NCI-H2107 treated with DMSO at 0.1 percent for 48 hours (cell line): ENCODE measurements at regions not wholly inside any gene's neighbourhood (a gene's known extent, or its start where the extent isn't known, plus 50 kb on each side); places are given as distances from the start of the nearest gene placed in this dataset.

Source experiments
- DNase-seq: peaks from one replicate; lab custom pipeline; 2025; ENCODE audit not compliant: unreplicated experiment; lab: John Stamatoyannopoulos, UW

GRCh38 chr1:59229138-59229537, 67.8 kb upstream of the FGGY start:
- no peak for DNase-seq

DNA sequence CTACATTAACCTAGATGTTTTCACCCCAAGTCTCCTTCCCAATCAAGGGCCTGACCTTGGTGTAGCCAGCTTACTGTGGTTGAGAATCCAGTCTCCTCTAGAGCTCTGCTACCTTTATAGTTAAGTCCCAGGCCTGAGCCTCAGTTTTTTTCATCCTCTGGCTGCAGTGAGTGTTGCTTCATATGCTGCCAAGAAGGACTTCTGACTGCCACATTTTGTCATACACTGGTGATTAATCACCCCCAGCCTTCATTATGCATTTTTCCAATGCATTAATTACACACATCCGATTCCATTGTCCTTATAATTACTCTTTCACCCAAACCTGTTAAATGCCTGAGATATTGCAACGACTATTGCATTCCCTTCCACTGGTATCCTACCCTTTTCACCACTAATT, 66.3 kb upstream of the FGGY start:
- no peak for DNase-seq

- DNase-seq: peak; percentile 38
These were observed 64.7 kb upstream of the FGGY start for GRCh38 chr1:59232216-59232615.

GRCh38 chr1:59233444-59233843, 63.5 kb upstream of the FGGY start:
- DNase-seq: no peak

DNA sequence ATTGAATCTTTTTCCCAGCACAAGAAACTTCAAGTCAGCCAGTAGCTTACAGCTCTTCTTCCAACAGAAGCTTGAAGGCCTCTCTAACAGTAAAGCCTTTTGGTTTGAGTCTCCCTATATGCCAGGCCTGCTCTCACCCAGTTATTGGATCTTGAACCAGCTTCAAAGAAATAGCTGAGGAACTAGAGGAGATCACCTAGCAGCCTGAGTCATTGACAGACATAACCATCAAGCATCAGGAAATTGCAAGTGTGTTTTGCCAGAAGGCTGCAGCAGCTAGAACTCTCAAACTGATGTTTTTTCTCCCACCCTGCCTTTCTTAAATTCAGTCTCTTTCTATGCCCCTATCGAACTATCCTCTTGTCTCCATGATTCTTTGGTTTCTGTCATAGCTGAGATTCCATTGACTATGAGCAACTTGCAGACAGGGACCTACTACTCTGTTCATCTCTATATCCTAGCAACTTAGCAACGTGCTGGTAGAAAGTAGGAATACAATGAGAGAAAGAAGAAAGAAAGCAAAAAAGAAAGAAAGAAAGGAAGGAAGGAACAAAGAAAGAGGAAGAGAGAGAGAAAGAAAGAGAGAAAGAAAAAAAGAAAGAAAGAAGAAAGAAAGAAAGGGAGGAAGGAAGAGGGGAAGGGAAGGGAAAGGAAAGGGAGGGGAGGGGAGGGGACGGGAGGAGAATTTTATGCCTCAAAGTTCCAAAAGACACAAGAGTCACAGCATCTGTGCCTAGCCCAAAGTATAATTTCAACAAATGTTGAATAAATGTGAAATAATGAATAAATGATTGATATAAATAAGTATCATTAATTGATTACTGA, 60.0 kb upstream of the FGGY start:
- DNase-seq: no peak

- no peak for DNase-seq
These were observed 59.0 kb upstream of the FGGY start for GRCh38 chr1:59237900-59238299.

- peak; percentile 55 for DNase-seq
These were observed 58.5 kb upstream of the FGGY start for GRCh38 chr1:59238333-59238934.

DNA sequence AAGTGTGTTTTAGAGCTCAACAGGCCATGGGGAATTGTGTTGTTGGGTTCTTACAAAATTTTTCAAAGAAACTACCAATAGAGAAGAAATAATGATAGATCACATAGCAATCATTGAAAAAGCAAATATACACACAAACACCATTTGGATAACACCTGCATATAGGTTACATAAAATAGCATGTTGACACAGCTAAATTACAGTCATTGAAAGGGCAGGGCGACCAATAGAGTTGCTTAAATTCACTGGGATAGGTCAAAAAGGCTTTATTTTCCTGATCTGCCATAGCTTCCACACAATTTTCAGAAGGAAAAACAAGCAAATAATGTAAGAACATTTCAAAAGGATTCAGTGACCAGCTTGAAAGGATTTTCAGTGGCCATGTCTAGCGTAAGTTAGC, 57.9 kb upstream of the FGGY start:
- DNase-seq: no peak

DNA sequence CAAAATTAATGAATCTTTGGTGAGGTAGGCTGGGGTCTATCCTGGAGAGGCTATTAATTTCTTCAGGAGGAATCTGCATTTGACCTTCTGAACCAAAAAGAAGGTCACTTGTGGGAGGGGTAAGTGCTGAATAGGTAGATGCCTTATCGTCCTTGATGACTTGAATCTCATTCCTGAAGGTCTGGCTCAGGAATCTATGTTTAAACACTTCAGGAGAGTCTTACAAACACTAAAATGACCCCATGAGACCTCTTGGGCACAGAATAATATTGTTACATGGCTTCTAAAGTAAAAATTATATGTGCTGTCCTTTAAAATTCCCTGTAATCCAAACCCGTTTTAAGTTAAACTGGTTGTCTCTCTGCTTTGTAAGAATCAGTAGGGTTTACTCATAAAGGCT, 55.0 kb upstream of the FGGY start:
- no peak for DNase-seq

DNA sequence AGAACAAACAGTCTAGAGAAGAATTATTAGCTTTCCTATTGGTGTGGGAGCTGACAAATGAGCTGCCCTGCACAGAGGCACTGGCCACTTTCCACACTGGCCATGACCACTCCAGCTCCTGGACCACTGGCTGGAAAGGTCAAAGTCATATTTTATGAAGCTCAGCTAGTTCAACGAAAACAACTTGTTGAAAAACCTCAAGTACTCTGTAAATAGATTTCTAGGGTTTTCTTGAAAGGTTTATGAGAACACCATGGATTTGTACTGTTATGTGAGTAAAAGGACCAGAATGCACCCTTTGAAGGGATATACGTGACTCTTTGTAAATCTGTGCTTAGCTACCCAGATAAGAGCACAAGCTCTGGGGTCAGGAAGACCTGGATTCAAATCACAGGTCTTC, 54.5 kb upstream of the FGGY start:
- no peak for DNase-seq

DNA sequence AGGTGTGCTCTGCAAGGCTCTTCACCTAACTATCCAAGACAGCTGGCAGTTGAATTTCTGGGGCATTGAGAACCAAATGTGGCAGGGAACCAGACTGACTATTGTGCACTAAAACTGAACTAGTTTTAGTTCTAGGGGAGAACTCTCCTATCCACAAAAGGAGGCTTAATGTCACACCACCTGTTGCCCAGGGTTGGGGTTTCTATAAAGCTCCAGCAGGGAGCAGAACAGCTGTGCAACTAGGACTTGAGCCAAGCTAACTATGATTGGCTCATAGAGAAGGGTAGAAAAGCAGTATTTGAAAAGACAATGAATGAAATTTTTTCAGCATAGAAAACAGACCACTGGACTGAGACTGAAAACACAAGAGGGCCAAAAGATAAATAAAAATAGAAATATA, 53.3 kb upstream of the FGGY start:
- DNase-seq: peak; percentile 74

DNA sequence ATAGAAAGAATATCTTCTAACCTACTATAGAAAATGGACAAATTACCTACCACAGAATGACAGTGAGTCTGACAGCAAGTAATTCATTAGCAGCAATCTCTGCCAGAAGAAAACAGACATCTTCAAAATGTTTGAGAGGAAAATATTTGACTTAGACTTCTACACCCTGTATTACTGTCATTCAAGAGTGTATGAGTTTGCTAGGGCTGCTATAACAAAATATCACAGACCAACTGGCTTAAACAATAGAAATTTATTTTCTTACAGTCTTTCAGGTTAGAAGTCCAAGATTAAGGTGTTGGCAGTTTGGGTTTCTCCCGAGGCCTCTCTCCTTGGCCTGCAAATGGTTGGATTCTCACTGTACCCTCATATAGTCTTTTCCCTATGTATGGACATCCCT, 52.9 kb upstream of the FGGY start:
- no peak for DNase-seq

GRCh38 chr1:59244891-59245290, 52.0 kb upstream of the FGGY start:
- DNase-seq: no peak
